Thymus (tissue), 11 donors: ENCODE measurements at regions not wholly inside any gene's neighbourhood (a gene's known extent, or its start where the extent isn't known, plus 50 kb on each side); places are given as distances from the start of the nearest gene placed in this dataset.
"Not testable (repeated sequence)": the region's sequence is repeated elsewhere in the genome, so short reads cannot be mapped to it uniquely, and the experiment has no call there.

Experiments used
- DNase-seq, 9 donors: peaks; one replicate each; pipeline ENCODE4 v3.0.0-alpha.2; 2013; ENCODE audit warnings: low spot score in 9 of 9, low read depth in 6 of 9, missing footprints in 1 of 9
- H3K27ac ChIP-seq, 2 donors: one replicate each; pipeline ENCODE4 v1.5.1; 2013; ENCODE audit warnings: control low read depth in 1 of 2, low read depth in 1 of 2, low read length in 1 of 2, mild to moderate bottlenecking in 1 of 2, moderate library complexity in 1 of 2
- H3K27me3 ChIP-seq, 2 donors: one replicate each; pipeline ENCODE4 v1.5.1; 2013; ENCODE audit warnings: low read length in 1 of 2; ENCODE audit not compliant: control insufficient read depth in 2 of 2, insufficient read depth in 1 of 2
- H3K36me3 ChIP-seq, 2 donors: one replicate each; pipeline ENCODE4 v1.5.1; 2013; ENCODE audit warnings: low read length in 1 of 2, mild to moderate bottlenecking in 1 of 2, moderate library complexity in 1 of 2; ENCODE audit not compliant: control insufficient read depth in 2 of 2, insufficient read depth in 2 of 2
- H3K4me1 ChIP-seq, 2 donors: one replicate each; pipeline ENCODE4 v1.5.1; 2013; ENCODE audit warnings: low read length in 2 of 2; ENCODE audit not compliant: control insufficient read depth in 2 of 2, insufficient read depth in 2 of 2
- H3K4me3 ChIP-seq, 2 donors: one replicate each; pipeline ENCODE4 v1.5.1; 2013; ENCODE audit warnings: low read length in 2 of 2, control low read depth in 1 of 2, mild to moderate bottlenecking in 1 of 2
- H3K9me3 ChIP-seq, 2 donors: one replicate each; pipeline ENCODE4 v1.5.1; 2013; ENCODE audit warnings: low read length in 1 of 2, mild to moderate bottlenecking in 1 of 2; ENCODE audit not compliant: control insufficient read depth in 2 of 2, insufficient read depth in 1 of 2
- whole genome bisulfite sequencing: extraction: QIAGEN DNeasy Blood & Tissue Kit; methylation state at CpG from one replicate; pipeline ENCODE4 v1.1.7; 2013; 5-methylcytosine and 5-hydroxymethylcytosine counted together
- donor health status: healthy.

GRCh38 chr7:80028717-80029116 lies 105.9 kb upstream of the GNAI1 start:
- H3K4me3 ChIP-seq, result no peak overlapping the region
- no peak overlapping the region for H3K27ac ChIP-seq
- 87% methylated on average over 3 of the region's 3 CpGs for WGBS

GRCh38 chr7:80027611-80028173 lies 106.9 kb upstream of the GNAI1 start:
- no peak overlapping the region for H3K4me3 ChIP-seq
- peaks cover 0 to 3% of the 10 kb centered on the region in 2 donors for H3K9me3 ChIP-seq
- no peaks in the 10 kb centered on the region for H3K27me3 ChIP-seq
- H3K27ac ChIP-seq, result no peak overlapping the region
- H3K4me1 ChIP-seq, result no peaks in the 10 kb centered on the region
- DNase-seq, result no peak
- no peaks in the 10 kb centered on the region for H3K36me3 ChIP-seq
- WGBS, result 94% methylated on average over 4 of the region's 4 CpGs

More at GRCh38 chr7:80028717-80029116, 105.9 kb upstream of the GNAI1 start:
- no peaks in the 10 kb centered on the region for H3K27me3 ChIP-seq
- no peak for DNase-seq
- peaks cover 0 to 3% of the 10 kb centered on the region in 2 donors for H3K9me3 ChIP-seq
- no peaks in the 10 kb centered on the region for H3K36me3 ChIP-seq
- no peaks in the 10 kb centered on the region for H3K4me1 ChIP-seq

- H3K9me3 ChIP-seq, result peaks cover 0 to 3% of the 10 kb centered on the region in 2 donors
- H3K27me3 ChIP-seq, result no peaks in the 10 kb centered on the region
- DNase-seq, result no peak
- WGBS, result 97% methylated on average over 4 of the region's 4 CpGs
- no peaks in the 10 kb centered on the region for H3K4me1 ChIP-seq
- H3K36me3 ChIP-seq, result no peaks in the 10 kb centered on the region
- no peak overlapping the region for H3K4me3 ChIP-seq
- H3K27ac ChIP-seq, result no peak overlapping the region
Observed at GRCh38 chr7:80026766-80027165, 107.9 kb upstream of the GNAI1 start.

GRCh38 chr7:80020277-80020676 lies 114.4 kb upstream of the GNAI1 start:
- H3K4me3 ChIP-seq, H3K27me3 ChIP-seq, H3K9me3 ChIP-seq, H3K4me1 ChIP-seq, DNase-seq, H3K36me3 ChIP-seq, H3K27ac ChIP-seq: not testable (repeated sequence)
- 91% methylated on average over 5 of the region's 5 CpGs for WGBS

GRCh38 chr7:80019809-80020207 lies 114.8 kb upstream of the GNAI1 start:
- not testable (repeated sequence) for H3K27me3 ChIP-seq, H3K4me3 ChIP-seq, H3K36me3 ChIP-seq, H3K27ac ChIP-seq, H3K9me3 ChIP-seq, DNase-seq, H3K4me1 ChIP-seq
- WGBS, result 94% methylated on average over 4 of the region's 4 CpGs

- no peaks in the 10 kb centered on the region for H3K27me3 ChIP-seq
- H3K36me3 ChIP-seq, result no peaks in the 10 kb centered on the region
- H3K4me3 ChIP-seq, result no peak overlapping the region
- H3K9me3 ChIP-seq, result no peaks in the 10 kb centered on the region
- peak; percentile 40 to 81 (median 63) for DNase-seq
- WGBS, result 41% methylated on average over 9 of the region's 9 CpGs
- H3K4me1 ChIP-seq, result no peaks in the 10 kb centered on the region
- H3K27ac ChIP-seq, result no peak overlapping the region
Observed at GRCh38 chr7:80018941-80019808, 115.5 kb upstream of the GNAI1 start.

GRCh38 chr7:80017101-80017698 lies 117.4 kb upstream of the GNAI1 start:
- Histone ChIP-seq H3K27ac (no peak overlapping the region), H3K36me3 (no peaks in the 10 kb centered on the region), H3K9me3 (no peaks in the 10 kb centered on the region), H3K4me1 (no peaks in the 10 kb centered on the region), H3K27me3 (no peaks in the 10 kb centered on the region), H3K4me3 (no peak overlapping the region)
- no peak for DNase-seq
- WGBS, result 93% methylated on average over 2 of the region's 2 CpGs

GRCh38 chr7:80014511-80014910 lies 120.1 kb upstream of the GNAI1 start:
- H3K27me3 ChIP-seq, result no peaks in the 10 kb centered on the region
- H3K36me3 ChIP-seq, result no peaks in the 10 kb centered on the region
- H3K9me3 ChIP-seq, result no peaks in the 10 kb centered on the region
- no peak for DNase-seq
- no peaks in the 10 kb centered on the region for H3K4me1 ChIP-seq
- H3K4me3 ChIP-seq, result no peak overlapping the region
- H3K27ac ChIP-seq, result no peak overlapping the region
- 97% methylated on average over 2 of the region's 2 CpGs for WGBS

- Histone ChIP-seq H3K27ac (no peak overlapping the region), H3K9me3 (no peaks in the 10 kb centered on the region), H3K4me3 (no peak overlapping the region), H3K4me1 (no peaks in the 10 kb centered on the region), H3K27me3 (no peaks in the 10 kb centered on the region), H3K36me3 (no peaks in the 10 kb centered on the region)
- WGBS, result 92% methylated on average over 1 of the region's 1 CpG
- no peak for DNase-seq
Observed at GRCh38 chr7:80008039-80008438, 126.6 kb upstream of the GNAI1 start.
